WTC11 (cell line): ENCODE measurements at regions not wholly inside any gene's neighbourhood (a gene's known extent, or its start where the extent isn't known, plus 50 kb on each side); places are given as distances from the start of the nearest gene placed in this dataset.

Experiments
- ATAC-seq: fragments of 200-7000 bp; cut with Tn5 transposase; 2 replicates; pipeline ENCODE4 v1.10.0; 2021; ENCODE audit warnings: mild to moderate bottlenecking, moderate library complexity
- CTCF ChIA-PET: fragments of 300-600 bp; sonication (Branson Sonifier 250); formaldehyde crosslinking; loops from one replicate; lab custom pipeline; 2021; ENCODE audit warnings: antibody characterized with exemption; lab: Charles Lee
- POLR2A ChIA-PET: fragments of 350-600 bp; sonication (Branson Sonifier 250); formaldehyde crosslinking; loops from one replicate; lab custom pipeline; 2021; ENCODE audit warnings: antibody characterized with exemption; lab: Charles Lee
- DNase-seq: peaks from one replicate; pipeline ENCODE4 v3.0.0; 2021; ENCODE audit warnings: low spot score
- H3K27ac Mint-ChIP-seq: 2 replicates; pipeline ENCODE4 v1.8.0; 2021; ENCODE audit warnings: mixed read lengths
- H3K27me3 Mint-ChIP-seq: 2 replicates; pipeline ENCODE4 v1.8.0; 2021; ENCODE audit warnings: low read depth, mild to moderate bottlenecking, moderate library complexity, mixed read lengths
- H3K36me3 Mint-ChIP-seq: 2 replicates; pipeline ENCODE4 v1.8.0; 2021; ENCODE audit warnings: mixed read lengths
- H3K4me1 Mint-ChIP-seq: 2 replicates; pipeline ENCODE4 v1.8.0; 2022; ENCODE audit warnings: mixed read lengths
- H3K4me3 Mint-ChIP-seq: 2 replicates; pipeline ENCODE4 v1.8.0; 2021; ENCODE audit warnings: mild to moderate bottlenecking, moderate library complexity, mixed read lengths
- H3K9me3 Mint-ChIP-seq: 2 replicates; pipeline ENCODE4 v1.8.0; 2021; ENCODE audit warnings: mixed read lengths
- CDX4 ChIP-seq: fragments of 250-450 bp; sonication (Bioruptor Pico); IDR thresholded peaks from 2 replicates; pipeline ENCODE4 v1.9.0; 2021; ENCODE audit warnings: moderate library complexity, mild to moderate bottlenecking, inconsistent platforms, borderline replicate concordance
- CREM ChIP-seq: sonication (generic); formaldehyde crosslinking; IDR thresholded peaks from 2 replicates; pipeline ENCODE4 v1.8.1; 2022; ENCODE audit warnings: mild to moderate bottlenecking, missing genetic modification reagents, moderate library complexity
- E2F5 ChIP-seq: sonication (generic); formaldehyde crosslinking; IDR thresholded peaks from 2 replicates; pipeline ENCODE4 v1.8.1; 2022; ENCODE audit warnings: mild to moderate bottlenecking, moderate library complexity, missing genetic modification reagents
- ELF4 ChIP-seq: sonication (generic); formaldehyde crosslinking; IDR thresholded peaks from 2 replicates; pipeline ENCODE4 v1.8.1; 2022; ENCODE audit warnings: low read depth, mild to moderate bottlenecking, moderate library complexity, missing genetic modification reagents
- FOXK1 ChIP-seq: sonication (generic); formaldehyde crosslinking; IDR thresholded peaks from 2 replicates; pipeline ENCODE4 v1.8.0; 2022; ENCODE audit warnings: mild to moderate bottlenecking, moderate library complexity, missing genetic modification reagents
- FOXP4 ChIP-seq: sonication (generic); formaldehyde crosslinking; IDR thresholded peaks from 2 replicates; pipeline ENCODE4 v1.8.0; 2022; ENCODE audit warnings: mild to moderate bottlenecking, missing genetic modification reagents
- GTF2I ChIP-seq: fragments of 250-450 bp; sonication (Bioruptor Pico); conservative IDR thresholded peaks from 2 replicates; pipeline ENCODE4 v1.4.0; 2021; ENCODE audit warnings: mild to moderate bottlenecking
- HMGXB4 ChIP-seq: sonication (generic); formaldehyde crosslinking; IDR thresholded peaks from 2 replicates; pipeline ENCODE4 v1.8.1; 2023; ENCODE audit warnings: mild to moderate bottlenecking, moderate library complexity, missing genetic modification reagents
- IRF2 ChIP-seq: sonication (generic); formaldehyde crosslinking; IDR thresholded peaks from 2 replicates; pipeline ENCODE4 v1.8.0; 2022; ENCODE audit warnings: low read depth, missing genetic modification reagents, borderline replicate concordance
- MLX ChIP-seq: sonication (generic); formaldehyde crosslinking; IDR thresholded peaks from 2 replicates; pipeline ENCODE4 v1.8.1; 2023; ENCODE audit warnings: mild to moderate bottlenecking, missing genetic modification reagents, moderate library complexity
- MXD4 ChIP-seq: fragments of 250-450 bp; sonication (Bioruptor Pico); IDR thresholded peaks from 2 replicates; pipeline ENCODE4 v1.8.0; 2021; ENCODE audit warnings: mild to moderate bottlenecking, moderate library complexity, borderline replicate concordance
- NFATC4 ChIP-seq: fragments of 250-450 bp; sonication (Bioruptor Pico); IDR thresholded peaks from 2 replicates; pipeline ENCODE4 v1.9.0; 2021; ENCODE audit warnings: mild to moderate bottlenecking
- NFYB ChIP-seq: sonication (generic); formaldehyde crosslinking; conservative IDR thresholded peaks from 2 replicates; pipeline ENCODE4 v1.8.0; 2022; ENCODE audit warnings: low read depth, missing genetic modification reagents
- NR1H2 ChIP-seq: sonication (generic); formaldehyde crosslinking; IDR thresholded peaks from 2 replicates; pipeline ENCODE4 v1.9.0; 2021; ENCODE audit warnings: mild to moderate bottlenecking, moderate library complexity, missing genetic modification reagents
- NR2C2 ChIP-seq: sonication (generic); formaldehyde crosslinking; IDR thresholded peaks from 2 replicates; pipeline ENCODE4 v1.8.0; 2022; ENCODE audit warnings: mild to moderate bottlenecking, missing genetic modification reagents
- RELA ChIP-seq: sonication (generic); formaldehyde crosslinking; IDR thresholded peaks from 2 replicates; pipeline ENCODE4 v1.8.1; 2022; ENCODE audit warnings: missing genetic modification reagents, mild to moderate bottlenecking, borderline replicate concordance
- SMAD4 ChIP-seq: sonication (generic); formaldehyde crosslinking; IDR thresholded peaks from 2 replicates; pipeline ENCODE4 v1.8.0; 2022; ENCODE audit warnings: mild to moderate bottlenecking, missing genetic modification reagents
- ZNF317 ChIP-seq: sonication (generic); formaldehyde crosslinking; IDR thresholded peaks from 2 replicates; pipeline ENCODE4 v1.8.1; 2023; ENCODE audit warnings: low read depth, mild to moderate bottlenecking, moderate library complexity, missing genetic modification reagents, borderline replicate concordance
- ZNF425 ChIP-seq: fragments of 250-450 bp; sonication (Bioruptor Pico); conservative IDR thresholded peaks from 2 replicates; pipeline ENCODE4 v1.9.0; 2021; ENCODE audit warnings: mild to moderate bottlenecking

GRCh38 chr4:14636563-14636962 is 365.7 kb upstream of the CPEB2 start (continued):
- TF ChIP-seq ZNF425 (CRISPR knock-in tag) (no peak), ZNF317 (CRISPR knock-in tag) (no peak), CDX4 (no peak), CREM (CRISPR knock-in tag) (no peak), FOXK1 (CRISPR knock-in tag) (no peak)

GRCh38 chr4:14640476-14640875 is 361.8 kb upstream of the CPEB2 start:
- Mint-ChIP-seq H3K9me3 (peaks cover 6% of the 10 kb centered on the region), H3K36me3 (no peaks in the 10 kb centered on the region), H3K27ac (no peak overlapping the region), H3K4me3 (no peak overlapping the region), H3K27me3 (no peaks in the 10 kb centered on the region)
- ChIA-PET CTCF (no interaction called here), POLR2A (no interaction called here)
- ATAC-seq = no peak
- TF ChIP-seq NR2C2 (CRISPR knock-in tag) = no peak
- no peak for TF ChIP-seq NFATC4 (CRISPR knock-in tag)
- TF ChIP-seq IRF2 (CRISPR knock-in tag) = no peak
- TF ChIP-seq MXD4 (CRISPR knock-in tag) = no peak
- TF ChIP-seq FOXP4 = no peak
- TF ChIP-seq SMAD4 = no peak
- no peak for TF ChIP-seq NFYB (CRISPR knock-in tag)
- no peak for TF ChIP-seq ELF4 (CRISPR knock-in tag)
- TF ChIP-seq HMGXB4 (CRISPR knock-in tag) = no peak
- TF ChIP-seq, all 79 proteins: peak for 0
- no peak for DNase-seq
- no peaks in the 10 kb centered on the region for H3K4me1 Mint-ChIP-seq

GRCh38 chr4:14641871-14642270 is 360.4 kb upstream of the CPEB2 start:
- Mint-ChIP-seq H3K4me1 (no peaks in the 10 kb centered on the region), H3K27ac (no peak overlapping the region)
- CTCF ChIA-PET = no interaction called here

More at GRCh38 chr4:14641871-14642270, 360.4 kb upstream of the CPEB2 start:
- POLR2A ChIA-PET = no interaction called here
- Mint-ChIP-seq H3K36me3 (no peaks in the 10 kb centered on the region), H3K9me3 (no peaks in the 10 kb centered on the region), H3K27me3 (no peaks in the 10 kb centered on the region), H3K4me3 (no peak overlapping the region)
- DNase-seq = no peak
- no peak for ATAC-seq
- TF ChIP-seq NFATC4 (CRISPR knock-in tag) (no peak), GTF2I (CRISPR knock-in tag) (no peak), E2F5 (CRISPR knock-in tag) (no peak), RELA (no peak), MLX (no peak), NR1H2 (CRISPR knock-in tag) (no peak)
